ENCODE measurements at regions not wholly inside any gene's neighbourhood (a gene's known extent, or its start where the extent isn't known, plus 50 kb on each side); places are given as distances from the start of the nearest gene placed in this dataset.

GRCh38 chr5:52684051-52684450, 103.7 kb upstream of the ITGA1 start:
- no peak for DNase-seq (ENCODE audit: low read depth)

- no peak for DNase-seq (ENCODE audit: low read depth)
Observed at GRCh38 chr5:52685566-52685965, 102.2 kb upstream of the ITGA1 start.

- DNase-seq (ENCODE audit: low read depth) = no peak
Observed at GRCh38 chr5:52685971-52686370, 101.7 kb upstream of the ITGA1 start.

GRCh38 chr5:52690236-52690768, 97.4 kb upstream of the ITGA1 start:
- no peak for DNase-seq (ENCODE audit: low read depth)

- peak; percentile 60 for DNase-seq (ENCODE audit: low read depth)
Observed at GRCh38 chr5:52692039-52692438, 95.7 kb upstream of the ITGA1 start.

- no peak for DNase-seq (ENCODE audit: low read depth)
Observed at GRCh38 chr5:52692606-52693005, 95.1 kb upstream of the ITGA1 start.

- no peak for DNase-seq (ENCODE audit: low read depth)
Observed at GRCh38 chr5:52693280-52693679, 94.4 kb upstream of the ITGA1 start.

GRCh38 chr5:52693836-52694235, 93.9 kb upstream of the ITGA1 start:
- DNase-seq (ENCODE audit: low read depth) = no peak

- DNase-seq (ENCODE audit: low read depth) = no peak
Observed at GRCh38 chr5:52694648-52695047, 93.1 kb upstream of the ITGA1 start.

- DNase-seq (ENCODE audit: low read depth) = no peak
Observed at GRCh38 chr5:52702877-52703276, 84.8 kb upstream of the ITGA1 start.

- DNase-seq (ENCODE audit: low read depth) = no peak
Observed at GRCh38 chr5:52703321-52703720, 84.4 kb upstream of the ITGA1 start.

- DNase-seq (ENCODE audit: low read depth) = no peak
Observed at GRCh38 chr5:52705720-52706119, 82.0 kb upstream of the ITGA1 start.

- DNase-seq (ENCODE audit: low read depth) = no peak
Observed at GRCh38 chr5:52706775-52707174, 80.9 kb upstream of the ITGA1 start.

- DNase-seq (ENCODE audit: low read depth) = no peak
Observed at GRCh38 chr5:52707616-52708015, 80.1 kb upstream of the ITGA1 start.

- no peak for DNase-seq (ENCODE audit: low read depth)
Observed at GRCh38 chr5:52708463-52708862, 79.3 kb upstream of the ITGA1 start.

- DNase-seq (ENCODE audit: low read depth) = no peak
Observed at GRCh38 chr5:52709167-52709925, 78.4 kb upstream of the ITGA1 start.

- no peak for DNase-seq (ENCODE audit: low read depth)
Observed at GRCh38 chr5:52710310-52710971, 77.3 kb upstream of the ITGA1 start.

- DNase-seq (ENCODE audit: low read depth) = no peak
Observed at GRCh38 chr5:52710972-52711596, 76.6 kb upstream of the ITGA1 start.

- no peak for DNase-seq (ENCODE audit: low read depth)
Observed at GRCh38 chr5:52712354-52712753, 75.4 kb upstream of the ITGA1 start.

- no peak for DNase-seq (ENCODE audit: low read depth)
Observed at GRCh38 chr5:52725065-52725746, 62.5 kb upstream of the ITGA1 start.

GRCh38 chr5:52725808-52726207, 61.9 kb upstream of the ITGA1 start:
- DNase-seq (ENCODE audit: low read depth) = no peak

- DNase-seq (ENCODE audit: low read depth) = no peak
Observed at GRCh38 chr5:52727020-52727419, 60.7 kb upstream of the ITGA1 start.

Measured in GM04503 (cell line).